Lung (tissue), 11 donors: ENCODE measurements at regions not wholly inside any gene's neighbourhood (a gene's known extent, or its start where the extent isn't known, plus 50 kb on each side); places are given as distances from the start of the nearest gene placed in this dataset.

Experiments
- ATAC-seq: fragments of 200-7000 bp; cut with Tn5 transposase; one replicate; pipeline ENCODE4 v1.9.1; 2020; ENCODE audit warnings: moderate number of reproducible peaks; ENCODE audit not compliant: insufficient read depth, low FRiP score
- DNase-seq, 3 donors: peaks; one replicate each; pipeline ENCODE4 v3.0.0-alpha.2; 2013 to 2017
- H3K27ac ChIP-seq, 2 donors: one replicate each; pipeline ENCODE4 v1.5.1; 2013; ENCODE audit warnings: mild to moderate bottlenecking in 2 of 2, moderate library complexity in 2 of 2, control low read depth in 1 of 2, inconsistent platforms in 1 of 2, low read depth in 1 of 2, low read length in 1 of 2
- H3K27me3 ChIP-seq, 3 donors: one replicate each; pipeline ENCODE4 v1.5.1; 2013; ENCODE audit warnings: low read length in 2 of 3; ENCODE audit not compliant: control insufficient read depth in 3 of 3, insufficient read depth in 3 of 3
- H3K36me3 ChIP-seq, 4 donors: one replicate each; pipeline ENCODE4 v1.5.1; 2013; ENCODE audit warnings: low read length in 4 of 4, mild to moderate bottlenecking in 1 of 4, moderate library complexity in 1 of 4; ENCODE audit not compliant: control insufficient read depth in 4 of 4, insufficient read depth in 4 of 4
- H3K4me1 ChIP-seq, 5 donors: one replicate each; pipeline ENCODE4 v1.5.1; 2013; ENCODE audit warnings: low read length in 5 of 5, mild to moderate bottlenecking in 2 of 5, moderate library complexity in 1 of 5; ENCODE audit not compliant: control insufficient read depth in 5 of 5, insufficient read depth in 5 of 5
- H3K4me3 ChIP-seq: one replicate; pipeline ENCODE4 v1.5.1; 2013; ENCODE audit warnings: mild to moderate bottlenecking, control low read depth, moderate library complexity
- H3K9ac ChIP-seq, 2 donors: one replicate each; pipeline ENCODE4 v1.5.1; 2013; ENCODE audit warnings: low read length in 2 of 2, control low read depth in 1 of 2; ENCODE audit not compliant: insufficient read depth in 1 of 2
- H3K9me3 ChIP-seq, 4 donors: one replicate each; pipeline ENCODE4 v1.5.1; 2013; ENCODE audit warnings: low read length in 3 of 4, mild to moderate bottlenecking in 1 of 4, moderate library complexity in 1 of 4; ENCODE audit not compliant: control insufficient read depth in 4 of 4, insufficient read depth in 3 of 4
- WGBS, 2 donors: extraction: QIAGEN DNeasy Blood & Tissue Kit; methylation state at CpG; one replicate each; pipeline ENCODE4 v1.1.7; 2013; 5-methylcytosine and 5-hydroxymethylcytosine counted together
- TF ChIP-seq, protein P1 (sequence below): IDR thresholded peaks from 2 replicates; pipeline ENCODE4 v1.5.1; 2012; ENCODE audit warnings: mild to moderate bottlenecking; ENCODE audit errors: control extremely low read depth, extremely low read depth
- donor health status: control.
- donor health status: control.
- donor health status: Bipolar disorder and iron deficiency.
- donor health status: healthy.
- donor health status: DM: yes; HTN: yes; CAD: no.

DNA sequence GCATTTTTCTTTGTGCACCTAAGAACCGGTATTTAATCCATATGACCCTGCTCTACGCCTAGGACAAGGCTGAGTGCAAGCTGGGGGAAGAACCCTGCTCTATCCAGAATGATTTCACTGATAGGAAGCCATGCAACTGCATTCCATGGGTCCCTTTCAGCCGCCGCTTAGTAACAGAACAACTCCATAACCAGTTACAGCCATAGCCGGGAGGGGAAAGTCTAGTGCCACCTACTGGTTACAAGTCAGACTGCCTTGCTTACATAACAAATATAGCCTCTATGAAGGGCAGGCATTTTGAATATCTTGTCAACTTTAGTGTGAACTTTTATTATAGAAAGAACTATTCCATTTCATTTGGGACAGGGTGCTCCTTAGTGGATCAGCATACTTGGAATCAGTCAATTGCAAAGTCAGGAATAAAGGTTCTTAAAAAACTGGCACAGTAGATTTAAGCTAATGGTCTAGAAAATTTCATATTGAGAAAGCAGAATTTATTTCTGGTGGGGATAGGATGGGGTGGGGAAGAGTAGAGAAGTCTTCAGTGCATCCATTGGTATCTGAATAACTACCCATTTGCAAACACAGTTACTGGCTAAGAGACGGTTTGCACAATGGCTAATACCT is 521.7 kb downstream of the ADRA2A start:
- peak; percentile 65 for ATAC-seq
- H3K9me3 ChIP-seq: no peaks in the 10 kb centered on the region

DNA sequence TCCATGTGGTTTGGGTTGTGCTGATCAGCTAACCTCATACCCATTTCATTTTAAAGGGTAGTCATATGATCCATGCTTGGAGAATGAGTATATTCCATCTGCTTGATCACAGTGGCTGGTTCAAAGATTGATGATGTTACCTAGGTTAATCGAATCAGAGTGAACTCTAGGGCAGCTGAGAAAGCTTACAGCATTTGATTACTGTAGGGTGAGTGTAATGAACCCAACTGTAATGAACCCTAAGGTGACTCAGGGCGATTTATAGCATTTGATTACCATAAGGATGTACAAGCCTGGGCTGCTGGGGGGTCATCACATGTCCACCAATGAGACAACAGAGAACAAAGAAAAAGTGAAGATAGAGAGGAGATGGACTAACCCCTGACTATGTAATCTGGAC is 523.1 kb downstream of the ADRA2A start:
- Histone ChIP-seq H3K4me1 (no peaks in the 10 kb centered on the region), H3K4me3 (no peak overlapping the region), H3K36me3 (no peaks in the 10 kb centered on the region), H3K27me3 (no peaks in the 10 kb centered on the region), H3K27ac (no peak overlapping the region), H3K9ac (no peak overlapping the region), H3K9me3 (no peaks in the 10 kb centered on the region)
- ATAC-seq (no peak), DNase-seq (no peak)
- TF ChIP-seq, protein P1, sequence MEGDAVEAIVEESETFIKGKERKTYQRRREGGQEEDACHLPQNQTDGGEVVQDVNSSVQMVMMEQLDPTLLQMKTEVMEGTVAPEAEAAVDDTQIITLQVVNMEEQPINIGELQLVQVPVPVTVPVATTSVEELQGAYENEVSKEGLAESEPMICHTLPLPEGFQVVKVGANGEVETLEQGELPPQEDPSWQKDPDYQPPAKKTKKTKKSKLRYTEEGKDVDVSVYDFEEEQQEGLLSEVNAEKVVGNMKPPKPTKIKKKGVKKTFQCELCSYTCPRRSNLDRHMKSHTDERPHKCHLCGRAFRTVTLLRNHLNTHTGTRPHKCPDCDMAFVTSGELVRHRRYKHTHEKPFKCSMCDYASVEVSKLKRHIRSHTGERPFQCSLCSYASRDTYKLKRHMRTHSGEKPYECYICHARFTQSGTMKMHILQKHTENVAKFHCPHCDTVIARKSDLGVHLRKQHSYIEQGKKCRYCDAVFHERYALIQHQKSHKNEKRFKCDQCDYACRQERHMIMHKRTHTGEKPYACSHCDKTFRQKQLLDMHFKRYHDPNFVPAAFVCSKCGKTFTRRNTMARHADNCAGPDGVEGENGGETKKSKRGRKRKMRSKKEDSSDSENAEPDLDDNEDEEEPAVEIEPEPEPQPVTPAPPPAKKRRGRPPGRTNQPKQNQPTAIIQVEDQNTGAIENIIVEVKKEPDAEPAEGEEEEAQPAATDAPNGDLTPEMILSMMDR: no peak
- WGBS, 2 donors: 65 to 83% methylated on average over 2 of the region's 2 CpGs

More for the DNA sequence above, 521.7 kb downstream of the ADRA2A start:
- TF ChIP-seq, protein P1: peak; percentile 39
- H3K36me3 ChIP-seq: no peaks in the 10 kb centered on the region
- no peak overlapping the region for H3K4me3 ChIP-seq
- WGBS, 2 donors: 24 to 34% methylated on average over 6 of the region's 6 CpGs
- no peak overlapping the region for H3K9ac ChIP-seq
- no peaks in the 10 kb centered on the region for H3K27me3 ChIP-seq
- peak; percentile 56 to 80 (median 68) for DNase-seq
- H3K4me1 ChIP-seq: no peaks in the 10 kb centered on the region
- no peak overlapping the region for H3K27ac ChIP-seq

DNA sequence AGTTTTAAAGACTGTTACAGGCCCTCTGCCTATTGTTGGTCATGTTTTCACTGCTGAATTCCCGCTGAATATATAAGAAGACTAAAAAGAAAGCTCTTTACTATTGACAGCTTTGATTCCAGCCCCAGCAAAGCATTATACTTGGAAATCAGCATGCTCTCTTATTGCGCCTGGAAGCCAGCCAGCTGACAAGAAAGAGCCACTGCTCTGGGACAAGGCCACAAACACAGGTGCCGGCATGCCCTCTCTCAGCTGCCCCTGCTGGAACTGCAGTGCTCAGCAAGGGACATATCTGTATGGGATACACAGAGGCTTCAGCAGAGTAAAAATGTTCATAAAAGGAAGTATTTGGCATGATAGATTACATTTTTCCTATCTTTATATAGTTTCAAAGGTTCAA is 523.9 kb downstream of the ADRA2A start:
- Histone ChIP-seq H3K9ac (no peak overlapping the region), H3K4me1 (no peaks in the 10 kb centered on the region), H3K27me3 (no peaks in the 10 kb centered on the region), H3K27ac (no peak overlapping the region), H3K4me3 (no peak overlapping the region), H3K9me3 (no peaks in the 10 kb centered on the region), H3K36me3 (no peaks in the 10 kb centered on the region)
- TF ChIP-seq, protein P1: no peak
- ATAC-seq (no peak), DNase-seq (peak in 2 of 3 donors; percentile 5 to 6)
- WGBS, 2 donors: 61 to 85% methylated on average over 3 of the region's 3 CpGs

DNA sequence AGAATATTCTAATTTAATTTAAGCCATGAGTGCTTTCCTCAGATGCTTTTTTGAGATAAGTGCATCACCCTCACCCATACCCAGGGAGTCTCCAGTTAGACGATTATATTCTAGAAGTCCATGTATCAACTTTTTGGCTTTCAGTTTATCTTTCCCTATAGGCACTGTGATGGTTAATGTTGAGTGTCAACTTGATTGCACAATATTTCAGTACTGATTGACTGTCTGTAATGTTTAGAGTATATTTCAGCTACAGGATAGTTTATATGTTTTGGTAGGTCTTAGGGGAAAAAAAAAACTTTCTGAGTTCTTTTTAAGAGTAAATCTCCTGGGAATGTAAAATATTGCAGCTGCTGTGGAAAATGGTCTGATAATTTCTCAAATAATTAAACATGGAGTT is 535.4 kb downstream of the ADRA2A start:
- Histone ChIP-seq H3K27me3 (no peaks in the 10 kb centered on the region), H3K4me3 (no peak overlapping the region), H3K36me3 (no peaks in the 10 kb centered on the region), H3K9ac (no peak overlapping the region), H3K27ac (no peak overlapping the region), H3K4me1 (no peaks in the 10 kb centered on the region), H3K9me3 (no peaks in the 10 kb centered on the region)
- TF ChIP-seq, protein P1: no peak
- 80 to 91% methylated on average over 1 of the region's 1 CpG for WGBS, 2 donors
- ATAC-seq (no peak), DNase-seq (no peak)
